ENCODE measurements at regions not wholly inside any gene's neighbourhood (a gene's known extent, or its start where the extent isn't known, plus 50 kb on each side); places are given as distances from the start of the nearest gene placed in this dataset.

- intact Hi-C loops (cut with micrococcal nuclease) = no loop called here
- Histone ChIP-seq H3K9ac (ENCODE audit: low read length) (no peak overlapping the region), H3K9me3 (ENCODE audit: control insufficient read depth in 1 of 2, insufficient read depth in 1 of 2, low read depth in 1 of 2, low read length in 2 of 2) (no peaks in the 10 kb centered on the region), H3K36me3 (ENCODE audit: control insufficient read depth in 1 of 2, insufficient read depth in 2 of 2, low read length in 2 of 2) (no peaks in the 10 kb centered on the region), H3K79me2 (ENCODE audit: insufficient read depth, low read length) (no peaks in the 10 kb centered on the region), H2AFZ (ENCODE audit: low read depth, low read length, poor library complexity, severe bottlenecking) (no peak overlapping the region), H3K4me3 (replicated peaks in 1 of 2; ENCODE audit: low read depth in 1 of 2, low read length in 2 of 2) (no peak overlapping the region), H3K27ac (ENCODE audit: low read depth, low read length) (no peak overlapping the region), H3K4me1 (ENCODE audit: control insufficient read depth in 1 of 2, insufficient read depth in 2 of 2, low read length in 2 of 2) (peaks cover 0 to 12% of the 10 kb centered on the region in 2 experiments; a peak in 1 of 4 replicates), H3K9me2 (ENCODE audit: insufficient read depth) (no peaks in the 10 kb centered on the region), H3K4me2 (ENCODE audit: low read length) (no peak overlapping the region), H4K20me1 (ENCODE audit: insufficient read depth) (no peaks in the 10 kb centered on the region), H3K27me3 (ENCODE audit: insufficient read depth, low read length) (no peaks in the 10 kb centered on the region)
- TF ChIP-seq ZNF274 (IDR thresholded peaks at IDR 0.05; ENCODE audit: low read depth, low read length) = no peak
- TF ChIP-seq ATF3 (IDR thresholded peaks at IDR 0.05) = no peak
- TF ChIP-seq EZH2 (IDR thresholded peaks at IDR 0.05) = no peak
- no peak for TF ChIP-seq CBX3 (IDR thresholded peaks at IDR 0.05; ENCODE audit: low read depth)
- no peak for TF ChIP-seq REST (IDR thresholded peaks at IDR 0.05; ENCODE audit: low read depth)
- TF ChIP-seq ELF1 (IDR thresholded peaks at IDR 0.05; ENCODE audit: borderline replicate concordance, low read depth) = no peak
- no peak for TF ChIP-seq EZH2phosphoT487 (IDR thresholded peaks at IDR 0.05; ENCODE audit: borderline replicate concordance)
- TF ChIP-seq SP1 (IDR thresholded peaks at IDR 0.05; ENCODE audit: low read depth) = no peak
- TF ChIP-seq ZBTB33 (IDR thresholded peaks at IDR 0.05; ENCODE audit: extremely low read depth, insufficient replicate concordance, low read length) = no peak
- TF ChIP-seq POLR2AphosphoS5 (IDR thresholded peaks at IDR 0.05; ENCODE audit: low read depth, low read length) = no peak
- no peak for TF ChIP-seq TCF7L2 (IDR thresholded peaks at IDR 0.05; ENCODE audit: borderline replicate concordance, extremely low read depth, insufficient read depth, insufficient read length)
- no peak for TF ChIP-seq POLR2A (IDR thresholded peaks at IDR 0.05; ENCODE audit: borderline replicate concordance, extremely low read depth, insufficient read depth, insufficient read length)
- no peak for TF ChIP-seq SRF (IDR thresholded peaks at IDR 0.05; ENCODE audit: low read depth)
- TF ChIP-seq JUND (IDR thresholded peaks at IDR 0.05) = no peak
- TF ChIP-seq CTCF (IDR thresholded peaks at IDR 0.05 in 2 of 3, conservative IDR thresholded peaks at IDR 0.05 in 1 of 3; ENCODE audit: borderline replicate concordance in 1 of 3, insufficient read depth in 1 of 3, low read depth in 2 of 3, low read length in 2 of 3) = no peak
- no peak for TF ChIP-seq SIN3A (IDR thresholded peaks at IDR 0.05; ENCODE audit: low read depth)
- ATAC-seq = no peak
- ChIA-PET RAD21 (ENCODE audit: low non-redundant PET in 1 of 2, low total read pairs in 2 of 2, uncharacterized antibody in 2 of 2, unreplicated experiment in 2 of 2) (no interaction called here), POLR2A (no interaction called here), CTCF (no interaction called here)
- no TSS peak for BruUV-seq (replicated peaks)
- no peak for DNase-seq (ENCODE audit: low read depth, low spot score)
Observed at GRCh38 chr1:60132108-60132507, 58.5 kb upstream of the C1orf87 start.

All from HCT116 (cell line).